Keratinocyte (primary cell): ENCODE measurements at regions not wholly inside any gene's neighbourhood (a gene's known extent, or its start where the extent isn't known, plus 50 kb on each side); places are given as distances from the start of the nearest gene placed in this dataset.

ENCODE experiments used
- DNase-seq: peaks from one replicate; pipeline ENCODE4 v3.0.0-alpha.2; 2011; ENCODE audit warnings: low read depth, missing footprints, low spot score
- FAIRE-seq: peaks from 2 replicates; lab custom pipeline; 2011; peaks lifted over from hg19 to GRCh38; lab: Jason Lieb, UNC
- H2AFZ ChIP-seq: 2 replicates; pipeline ENCODE4 v1.6.0; 2012; ENCODE audit warnings: low read length, control low read depth, inconsistent platforms; ENCODE audit not compliant: control insufficient read depth
- H3K27ac ChIP-seq: 2 replicates; pipeline ENCODE4 v1.5.1; 2011; ENCODE audit warnings: low read length; ENCODE audit not compliant: control insufficient read depth, insufficient read depth
- H3K27me3 ChIP-seq: 3 replicates; pipeline ENCODE4 v1.6.0; 2011; ENCODE audit warnings: low read length; ENCODE audit not compliant: control insufficient read depth, insufficient read depth; ENCODE audit errors: extremely low read depth
- H3K36me3 ChIP-seq, 2 experiments: 2 replicates in 1 of 2; 3 replicates in 1 of 2; pipeline ENCODE4 v1.5.1; 2011; ENCODE audit warnings: low read length in 2 of 2, mild to moderate bottlenecking in 1 of 2; ENCODE audit not compliant: control insufficient read depth in 2 of 2, insufficient read depth in 2 of 2; ENCODE audit errors: extremely low read depth in 1 of 2
- H3K4me1 ChIP-seq: 3 replicates; pipeline ENCODE4 v1.5.1; 2011; ENCODE audit warnings: low read length; ENCODE audit not compliant: control insufficient read depth, insufficient read depth; ENCODE audit errors: extremely low read depth
- H3K4me2 ChIP-seq: 3 replicates; pipeline ENCODE4 v1.6.0; 2011; ENCODE audit warnings: low read depth, low read length; ENCODE audit not compliant: control insufficient read depth, insufficient read depth; ENCODE audit errors: extremely low read depth
- H3K4me3 ChIP-seq, 3 experiments: fragments of 200-600 bp in 1 of 3; sonication (generic) in 1 of 3; 2 replicates in 2 of 3; 3 replicates in 1 of 3; pipeline ENCODE4 v1.5.1; 2011 to 2016; ENCODE audit warnings: low read length in 3 of 3, mild to moderate bottlenecking in 3 of 3, control low read depth in 2 of 3, inconsistent platforms in 1 of 3, low read depth in 1 of 3, mixed read lengths in 1 of 3, mixed run types in 1 of 3, moderate library complexity in 1 of 3; ENCODE audit not compliant: control insufficient read depth in 2 of 3, insufficient read depth in 2 of 3; ENCODE audit errors: extremely low read depth in 1 of 3
- H3K79me2 ChIP-seq: 2 replicates; pipeline ENCODE4 v1.6.0; 2012; ENCODE audit warnings: low read length; ENCODE audit not compliant: control insufficient read depth, insufficient read depth
- H3K9ac ChIP-seq: 3 replicates; pipeline ENCODE4 v1.6.0; 2011; ENCODE audit warnings: low read length; ENCODE audit not compliant: control insufficient read depth, insufficient read depth; ENCODE audit errors: extremely low read depth
- H3K9me1 ChIP-seq: 3 replicates; pipeline ENCODE4 v1.6.0; 2011; ENCODE audit warnings: low read length; ENCODE audit not compliant: control insufficient read depth, insufficient read depth; ENCODE audit errors: extremely low read depth
- H3K9me3 ChIP-seq: 2 replicates; pipeline ENCODE4 v1.5.1; 2012; ENCODE audit warnings: low read depth, low read length; ENCODE audit not compliant: control insufficient read depth
- H4K20me1 ChIP-seq: 3 replicates; pipeline ENCODE4 v1.6.0; 2011; ENCODE audit warnings: low read length; ENCODE audit not compliant: control insufficient read depth, insufficient read depth; ENCODE audit errors: extremely low read depth
- EZH2 ChIP-seq: IDR thresholded peaks from one replicate; pipeline ENCODE4 v1.6.1; 2012; ENCODE audit warnings: inconsistent platforms, mild to moderate bottlenecking, low read length, moderate library complexity
- dilution Hi-C: fragments of 300-500 bp; cut with MboI; formaldehyde crosslinking; loops from one replicate; pipeline ENCODE4 v1.7.0; 2020; ENCODE audit warnings: low sequenced_read_pairs; ENCODE audit not compliant: extremely low pct_ligation_motif_present
- TF ChIP-seq, protein P1 (sequence below), 3 experiments: IDR thresholded peaks in 1 of 3; conservative IDR thresholded peaks in 1 of 3; optimal IDR thresholded peaks in 1 of 3; 2 replicates in 2 of 3; 3 replicates in 1 of 3; pipeline versions ENCODE3 to v1.5.1; 2011; ENCODE audit warnings: low read length in 3 of 3, mild to moderate bottlenecking in 3 of 3, moderate library complexity in 2 of 3, control low read depth in 1 of 3, inconsistent platforms in 1 of 3; ENCODE audit not compliant: insufficient read depth in 2 of 3; ENCODE audit errors: extremely low read depth in 1 of 3

DNA sequence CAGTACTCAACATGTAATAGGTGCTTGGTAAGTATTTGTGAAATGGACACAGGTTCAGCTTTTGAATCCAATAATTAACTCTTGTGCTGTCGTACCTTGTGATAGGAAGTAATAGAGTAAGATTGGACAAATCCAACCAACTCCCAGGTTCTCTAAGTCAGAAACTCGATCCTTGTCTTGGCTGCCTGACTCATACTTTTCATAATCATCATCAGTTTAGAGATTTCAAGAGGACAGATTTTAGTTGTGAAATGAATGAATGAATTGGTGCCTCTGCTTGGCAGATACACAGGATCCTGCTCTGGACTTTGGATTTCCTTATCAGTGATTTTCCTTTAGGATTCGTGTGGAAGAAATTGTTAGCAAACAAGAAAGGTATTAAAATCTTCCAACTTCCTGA, 1145.2 kb downstream of the AACS start:
- H4K20me1 ChIP-seq = no peaks in the 10 kb centered on the region
- no peak overlapping the region for H3K27ac ChIP-seq
- FAIRE-seq = no peak
- H3K27me3 ChIP-seq = no peaks in the 10 kb centered on the region
- H2AFZ ChIP-seq = no peak overlapping the region
- TF ChIP-seq, protein P1, sequence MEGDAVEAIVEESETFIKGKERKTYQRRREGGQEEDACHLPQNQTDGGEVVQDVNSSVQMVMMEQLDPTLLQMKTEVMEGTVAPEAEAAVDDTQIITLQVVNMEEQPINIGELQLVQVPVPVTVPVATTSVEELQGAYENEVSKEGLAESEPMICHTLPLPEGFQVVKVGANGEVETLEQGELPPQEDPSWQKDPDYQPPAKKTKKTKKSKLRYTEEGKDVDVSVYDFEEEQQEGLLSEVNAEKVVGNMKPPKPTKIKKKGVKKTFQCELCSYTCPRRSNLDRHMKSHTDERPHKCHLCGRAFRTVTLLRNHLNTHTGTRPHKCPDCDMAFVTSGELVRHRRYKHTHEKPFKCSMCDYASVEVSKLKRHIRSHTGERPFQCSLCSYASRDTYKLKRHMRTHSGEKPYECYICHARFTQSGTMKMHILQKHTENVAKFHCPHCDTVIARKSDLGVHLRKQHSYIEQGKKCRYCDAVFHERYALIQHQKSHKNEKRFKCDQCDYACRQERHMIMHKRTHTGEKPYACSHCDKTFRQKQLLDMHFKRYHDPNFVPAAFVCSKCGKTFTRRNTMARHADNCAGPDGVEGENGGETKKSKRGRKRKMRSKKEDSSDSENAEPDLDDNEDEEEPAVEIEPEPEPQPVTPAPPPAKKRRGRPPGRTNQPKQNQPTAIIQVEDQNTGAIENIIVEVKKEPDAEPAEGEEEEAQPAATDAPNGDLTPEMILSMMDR (optimal IDR thresholded peaks at IDR 0.05 in 1 of 3, IDR thresholded peaks at IDR 0.05 in 1 of 3, conservative IDR thresholded peaks at IDR 0.05 in 1 of 3; ENCODE audit: extremely low read depth in 1 of 3, insufficient read depth in 2 of 3, low read length in 3 of 3) = no peak
- no peak for TF ChIP-seq EZH2
- H3K4me2 ChIP-seq = no peak overlapping the region
- H3K9me3 ChIP-seq = no peaks in the 10 kb centered on the region
- dilution Hi-C loops = no loop called here
- no peaks in the 10 kb centered on the region for H3K79me2 ChIP-seq
- no peaks in the 10 kb centered on the region for H3K4me1 ChIP-seq
- DNase-seq = no peak
- no peak overlapping the region for H3K9ac ChIP-seq
- no peaks in the 10 kb centered on the region for H3K36me3 ChIP-seq
- H3K4me3 ChIP-seq = no peak overlapping the region
- no peaks in the 10 kb centered on the region for H3K9me1 ChIP-seq

DNA sequence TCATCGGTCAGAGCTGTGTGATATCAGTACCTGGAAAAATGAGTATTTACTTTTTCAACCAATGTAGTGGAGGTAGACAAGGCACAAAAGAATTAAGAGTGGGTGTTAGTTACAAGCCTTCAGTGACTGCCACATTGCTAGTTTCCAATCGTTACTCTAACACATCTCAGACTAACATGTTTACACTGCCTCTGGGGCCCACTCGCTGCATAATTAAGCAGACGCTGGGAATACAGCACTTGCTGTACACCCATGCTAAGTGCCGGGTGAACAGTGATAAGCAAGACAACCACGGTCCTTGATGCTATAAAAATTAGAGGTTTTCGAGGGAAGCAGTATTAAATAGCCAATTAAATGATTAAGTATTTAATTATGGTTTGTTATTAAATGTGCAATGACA, 1147.6 kb downstream of the AACS start:
- H3K27ac ChIP-seq = no peak overlapping the region
- no peak overlapping the region for H2AFZ ChIP-seq
- no peak for DNase-seq
- no peaks in the 10 kb centered on the region for H3K9me1 ChIP-seq
- H3K36me3 ChIP-seq = no peaks in the 10 kb centered on the region
- no peak for FAIRE-seq
- no peak for TF ChIP-seq EZH2
- TF ChIP-seq, protein P1 (optimal IDR thresholded peaks at IDR 0.05 in 1 of 3, IDR thresholded peaks at IDR 0.05 in 1 of 3, conservative IDR thresholded peaks at IDR 0.05 in 1 of 3; ENCODE audit: extremely low read depth in 1 of 3, insufficient read depth in 2 of 3, low read length in 3 of 3) = no peak
- dilution Hi-C loops = no loop called here
- H3K9ac ChIP-seq = no peak overlapping the region
- H3K4me1 ChIP-seq = no peaks in the 10 kb centered on the region
- no peaks in the 10 kb centered on the region for H3K9me3 ChIP-seq
- no peak overlapping the region for H3K4me2 ChIP-seq
- no peak overlapping the region for H3K4me3 ChIP-seq
- no peaks in the 10 kb centered on the region for H4K20me1 ChIP-seq
- H3K79me2 ChIP-seq = no peaks in the 10 kb centered on the region
- no peaks in the 10 kb centered on the region for H3K27me3 ChIP-seq
